ENCODE measurements at regions not wholly inside any gene's neighbourhood (a gene's known extent, or its start where the extent isn't known, plus 50 kb on each side); places are given as distances from the start of the nearest gene placed in this dataset.

GRCh38 chr13:73782450-73783449 lies 351.5 kb downstream of the KLF12 start:
- DNase-seq: no peak

- DNase-seq: no peak
Measured at GRCh38 chr13:73781384-73781783, 352.8 kb downstream of the KLF12 start.

- DNase-seq: no peak
Measured at GRCh38 chr13:73779881-73780280, 354.3 kb downstream of the KLF12 start.

GRCh38 chr13:73778242-73778864 lies 355.9 kb downstream of the KLF12 start:
- no peak for DNase-seq

- DNase-seq: no peak
Measured at GRCh38 chr13:73777134-73777533, 357.1 kb downstream of the KLF12 start.

GRCh38 chr13:73776151-73776785 lies 357.9 kb downstream of the KLF12 start:
- DNase-seq: no peak

GRCh38 chr13:73773168-73773549 lies 361.0 kb downstream of the KLF12 start:
- no peak for DNase-seq

- no peak for DNase-seq
Measured at GRCh38 chr13:73772449-73773167, 361.6 kb downstream of the KLF12 start.

- DNase-seq: no peak
Measured at GRCh38 chr13:73767747-73768315, 366.4 kb downstream of the KLF12 start.

GRCh38 chr13:73767191-73767741 lies 366.9 kb downstream of the KLF12 start:
- no peak for DNase-seq

GRCh38 chr13:73765651-73766384 lies 368.4 kb downstream of the KLF12 start:
- no peak for DNase-seq

GRCh38 chr13:73759434-73759833 lies 374.8 kb downstream of the KLF12 start:
- no peak for DNase-seq

GRCh38 chr13:73757481-73758233 lies 376.5 kb downstream of the KLF12 start:
- no peak for DNase-seq

- peak; percentile 6 for DNase-seq
Measured at GRCh38 chr13:73754727-73755292, 379.4 kb downstream of the KLF12 start.

GRCh38 chr13:73754241-73754640 lies 380.0 kb downstream of the KLF12 start:
- DNase-seq: no peak

GRCh38 chr13:73751290-73751689 lies 382.9 kb downstream of the KLF12 start:
- DNase-seq: no peak

GRCh38 chr13:73748404-73748803 lies 385.8 kb downstream of the KLF12 start:
- no peak for DNase-seq

- DNase-seq: no peak
Measured at GRCh38 chr13:73745190-73745589, 389.0 kb downstream of the KLF12 start.

- DNase-seq: no peak
Measured at GRCh38 chr13:73742982-73743381, 391.2 kb downstream of the KLF12 start.

- DNase-seq: no peak
Measured at GRCh38 chr13:73741742-73742141, 392.5 kb downstream of the KLF12 start.

Data from NCI-H1048 (cell line).